PC-3 (cell line): ENCODE measurements at regions not wholly inside any gene's neighbourhood (a gene's known extent, or its start where the extent isn't known, plus 50 kb on each side); places are given as distances from the start of the nearest gene placed in this dataset.

Source experiments
- ATAC-seq: fragments of 200-7000 bp; cut with Tn5 transposase; 2 replicates; pipeline ENCODE4 v1.9.1; 2020; ENCODE audit warnings: mild to moderate bottlenecking, moderate library complexity
- BruUV-seq: library from RNA; stranded (reverse); fragments of 400-500 nt; replicated peaks from 2 replicates; lab custom pipeline; 2021; lab: Mats Ljungman, UMichigan
- CTCF ChIA-PET: fragments of 300-600 bp; sonication (Branson Sonifier 250); formaldehyde crosslinking; loops from one replicate; lab custom pipeline; 2022; ENCODE audit warnings: antibody characterized with exemption; lab: Charles Lee
- POLR2A ChIA-PET: fragments of 300-600 bp; sonication (Branson Sonifier 250); formaldehyde crosslinking; loops from one replicate; lab custom pipeline; 2022; ENCODE audit warnings: antibody characterized with exemption; ENCODE audit not compliant: unreplicated experiment; lab: Charles Lee
- DNase-seq: peaks from one replicate; pipeline ENCODE4 v3.0.0-alpha.2; 2015
- H2AFZ ChIP-seq: fragments of 300-600 bp; sonication (generic); 2 replicates; pipeline ENCODE4 v1.6.0; 2016; ENCODE audit warnings: antibody characterized with exemption, low read length
- H3F3A ChIP-seq: fragments of 300-600 bp; sonication (generic); one replicate; pipeline ENCODE4 v1.6.0; 2017; ENCODE audit warnings: antibody characterized with exemption, low read length, control low read depth, mild to moderate bottlenecking; ENCODE audit not compliant: unreplicated experiment
- H3K27ac ChIP-seq: fragments of 300-600 bp; sonication (generic); 2 replicates; pipeline ENCODE4 v1.5.1; 2016; ENCODE audit warnings: mild to moderate bottlenecking, low read length
- H3K27me3 ChIP-seq: fragments of 300-600 bp; sonication (generic); 2 replicates; pipeline ENCODE4 v1.6.1; 2016; ENCODE audit warnings: low read length, mixed read lengths
- H3K36me3 ChIP-seq: fragments of 300-600 bp; sonication (generic); 2 replicates; pipeline ENCODE4 v1.6.1; 2016; ENCODE audit warnings: low read depth, mixed run types, low read length, mixed read lengths
- H3K4me1 ChIP-seq: fragments of 300-600 bp; sonication (generic); 2 replicates; pipeline ENCODE4 v1.5.1; 2016; ENCODE audit warnings: low read length; ENCODE audit not compliant: insufficient read depth
- H3K4me2 ChIP-seq: fragments of 300-600 bp; sonication (generic); 2 replicates; pipeline ENCODE4 v1.6.0; 2016; ENCODE audit warnings: low read length
- H3K4me3 ChIP-seq: fragments of 300-600 bp; sonication (generic); 2 replicates; pipeline ENCODE4 v1.5.1; 2016; ENCODE audit warnings: mild to moderate bottlenecking, low read length, mixed read lengths
- H3K79me2 ChIP-seq: fragments of 300-600 bp; sonication (generic); 2 replicates; pipeline ENCODE4 v1.6.1; 2017; ENCODE audit warnings: low read length, mixed read lengths
- H3K9ac ChIP-seq: fragments of 300-600 bp; sonication (generic); 2 replicates; pipeline ENCODE4 v1.6.0; 2016; ENCODE audit warnings: mild to moderate bottlenecking, low read length
- H3K9me2 ChIP-seq: fragments of 300-600 bp; sonication (generic); replicated peaks from 2 replicates; pipeline ENCODE4 v1.6.1; 2016; ENCODE audit warnings: mixed run types, low read length, mixed read lengths
- H3K9me3 ChIP-seq: fragments of 300-600 bp; sonication (generic); 2 replicates; pipeline ENCODE4 v1.6.1; 2016; ENCODE audit warnings: low read length, mixed read lengths
- H4K20me1 ChIP-seq: fragments of 300-600 bp; sonication (generic); 2 replicates; pipeline ENCODE4 v1.6.1; 2016; ENCODE audit warnings: low read length, mixed read lengths
- CTCF ChIP-seq: fragments of 300-600 bp; sonication (generic); conservative IDR thresholded peaks from 2 replicates; pipeline ENCODE4 v1.5.1; 2017; ENCODE audit warnings: antibody characterized with exemption, low read depth, mild to moderate bottlenecking, low read length
- EZH2 ChIP-seq: fragments of 300-600 bp; sonication (generic); IDR thresholded peaks from one replicate; pipeline ENCODE4 v1.6.1; 2017; ENCODE audit warnings: antibody characterized with exemption, mild to moderate bottlenecking, low read length; ENCODE audit not compliant: unreplicated experiment
- EZH2phosphoT487 ChIP-seq: fragments of 300-600 bp; sonication (generic); IDR thresholded peaks from 2 replicates; pipeline ENCODE4 v1.6.1; 2018; ENCODE audit warnings: mild to moderate bottlenecking, antibody characterized with exemption, low read length, borderline replicate concordance
- intact Hi-C: fragments of 100-400 bp; cut with micrococcal nuclease; formaldehyde crosslinking; loops from 2 replicates; pipeline ENCODE4 v1.9.0; 2023

DNA sequence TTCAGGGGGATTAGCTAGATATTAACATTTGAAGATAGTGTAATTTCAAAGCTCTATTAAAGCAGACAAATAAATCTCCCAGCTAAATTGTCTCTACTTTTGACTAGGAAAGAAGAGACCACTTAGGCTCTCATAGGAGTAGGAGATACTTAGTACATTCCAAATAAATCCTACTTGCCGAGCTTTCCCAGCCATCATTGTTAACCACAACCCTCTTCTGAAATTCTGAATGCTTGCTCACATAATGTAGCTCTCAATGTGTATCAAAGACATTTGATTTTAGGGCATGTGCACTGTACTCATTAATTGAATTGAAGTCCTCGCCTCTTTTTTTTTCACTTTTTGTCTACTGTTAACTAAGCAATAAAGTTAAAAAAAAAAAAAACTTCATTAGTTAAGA lies 598.2 kb upstream of the ADAMTS9 start:
- no TSS peak for BruUV-seq
- no peaks in the 10 kb centered on the region for H3K9me3 ChIP-seq
- H3K9ac ChIP-seq, result no peak overlapping the region
- ChIA-PET CTCF (no interaction called here), POLR2A (interaction anchor here (0.6 kb wide), 1 partner anchor 10 kb away, joined by 3 read pairs; no protein-coding TSS in a partner anchor)
- H3K27me3 ChIP-seq, result no peaks in the 10 kb centered on the region
- H3K27ac ChIP-seq, result no peak overlapping the region
- H3K36me3 ChIP-seq, result no peaks in the 10 kb centered on the region
- intact Hi-C loops, result no loop called here
- no peaks in the 10 kb centered on the region for H3K9me2 ChIP-seq
- DNase-seq (no peak), ATAC-seq (no peak)
- no peak for TF ChIP-seq EZH2phosphoT487
- no peak for TF ChIP-seq CTCF
- no peak for TF ChIP-seq EZH2
- H3K4me3 ChIP-seq, result no peak overlapping the region
- no peak overlapping the region for H3K4me2 ChIP-seq
- no peaks in the 10 kb centered on the region for H3K79me2 ChIP-seq
- H3F3A ChIP-seq, result no peaks in the 10 kb centered on the region
- no peaks in the 10 kb centered on the region for H4K20me1 ChIP-seq
- H3K4me1 ChIP-seq, result no peaks in the 10 kb centered on the region
- H2AFZ ChIP-seq, result no peak overlapping the region

- H3K27me3 ChIP-seq, result no peaks in the 10 kb centered on the region
- DNase-seq (no peak), ATAC-seq (no peak)
- TF ChIP-seq EZH2, result no peak
- POLR2A ChIA-PET, result no interaction called here
- no peaks in the 10 kb centered on the region for H3K4me1 ChIP-seq
- intact Hi-C loops, result no loop called here
- H3K9ac ChIP-seq, result no peak overlapping the region
- H3K4me3 ChIP-seq, result no peak overlapping the region
- no peak overlapping the region for H2AFZ ChIP-seq
- CTCF ChIA-PET, result no interaction called here
- H3K27ac ChIP-seq, result no peak overlapping the region
- H3K79me2 ChIP-seq, result no peaks in the 10 kb centered on the region
- H3K4me2 ChIP-seq, result no peak overlapping the region
- BruUV-seq, result no TSS peak
- H3K36me3 ChIP-seq, result no peaks in the 10 kb centered on the region
- no peaks in the 10 kb centered on the region for H3K9me3 ChIP-seq
- no peaks in the 10 kb centered on the region for H4K20me1 ChIP-seq
- no peaks in the 10 kb centered on the region for H3K9me2 ChIP-seq
- H3F3A ChIP-seq, result no peaks in the 10 kb centered on the region
These were observed 597.2 kb upstream of the ADAMTS9 start for GRCh38 chr3:65284961-65285360.

GRCh38 chr3:65284546-65284945 lies 596.7 kb upstream of the ADAMTS9 start:
- H3K9ac ChIP-seq, result no peak overlapping the region
- BruUV-seq, result no TSS peak
- H3K36me3 ChIP-seq, result no peaks in the 10 kb centered on the region
- DNase-seq (no peak), ATAC-seq (no peak)
- no peaks in the 10 kb centered on the region for H4K20me1 ChIP-seq
- H3K9me3 ChIP-seq, result no peaks in the 10 kb centered on the region
- ChIA-PET CTCF (no interaction called here), POLR2A (no interaction called here)
- TF ChIP-seq EZH2phosphoT487, result no peak
- no peak for TF ChIP-seq EZH2
- TF ChIP-seq CTCF, result no peak
- no peak overlapping the region for H3K27ac ChIP-seq
- no peak overlapping the region for H2AFZ ChIP-seq
- no peaks in the 10 kb centered on the region for H3K79me2 ChIP-seq
- no peaks in the 10 kb centered on the region for H3K27me3 ChIP-seq
- no peak overlapping the region for H3K4me3 ChIP-seq
- H3K4me2 ChIP-seq, result no peak overlapping the region
- H3F3A ChIP-seq, result no peaks in the 10 kb centered on the region
- intact Hi-C loops, result no loop called here
- H3K4me1 ChIP-seq, result no peaks in the 10 kb centered on the region
- H3K9me2 ChIP-seq, result no peaks in the 10 kb centered on the region
